ENCODE measurements at regions not wholly inside any gene's neighbourhood (a gene's known extent, or its start where the extent isn't known, plus 50 kb on each side); places are given as distances from the start of the nearest gene placed in this dataset.

- Histone ChIP-seq H4K20me1 (ENCODE audit: low read length) (no peaks in the 10 kb centered on the region), H3K9me2 (replicated peaks; ENCODE audit: low read length) (no peaks in the 10 kb centered on the region), H3K4me1 (ENCODE audit: insufficient read depth, low read length) (no peaks in the 10 kb centered on the region), H3K27me3 (ENCODE audit: low read length) (peaks cover 51% of the 10 kb centered on the region), H3K9ac (ENCODE audit: low read length) (no peak overlapping the region), H3K4me3 (ENCODE audit: low read length) (no peak overlapping the region), H3K4me2 (ENCODE audit: low read length) (no peak overlapping the region), H3F3A (ENCODE audit: low read length, unreplicated experiment) (no peaks in the 10 kb centered on the region), H3K9me3 (ENCODE audit: low read length) (no peaks in the 10 kb centered on the region), H3K79me2 (ENCODE audit: low read length) (no peaks in the 10 kb centered on the region), H3K27ac (ENCODE audit: low read length) (no peak overlapping the region), H3K36me3 (ENCODE audit: low read depth, low read length) (no peaks in the 10 kb centered on the region), H2AFZ (ENCODE audit: low read length) (no peak overlapping the region)
- ATAC-seq (no peak), DNase-seq (no peak)
- ChIA-PET POLR2A (ENCODE audit: unreplicated experiment) (no interaction called here), CTCF (no interaction called here)
- TF ChIP-seq EZH2 (IDR thresholded peaks at IDR 0.05; ENCODE audit: low read length, unreplicated experiment), result no peak
- no peak for TF ChIP-seq CTCF (conservative IDR thresholded peaks at IDR 0.05; ENCODE audit: low read depth, low read length)
- no peak for TF ChIP-seq EZH2phosphoT487 (IDR thresholded peaks at IDR 0.05; ENCODE audit: borderline replicate concordance, low read length)
- BruUV-seq (replicated peaks), result no TSS peak
- intact Hi-C loops (cut with micrococcal nuclease), result no loop called here
These were observed 84.8 kb upstream of the PTPRM start for GRCh38 chr18:7482342-7482741.

- no peak overlapping the region for H3K27ac ChIP-seq (ENCODE audit: low read length)
- H3F3A ChIP-seq (ENCODE audit: low read length, unreplicated experiment), result no peaks in the 10 kb centered on the region
- TF ChIP-seq EZH2phosphoT487 (IDR thresholded peaks at IDR 0.05; ENCODE audit: borderline replicate concordance, low read length) (no peak), CTCF (conservative IDR thresholded peaks at IDR 0.05; ENCODE audit: low read depth, low read length) (no peak), EZH2 (IDR thresholded peaks at IDR 0.05; ENCODE audit: low read length, unreplicated experiment) (no peak)
- H3K9me2 ChIP-seq (replicated peaks; ENCODE audit: low read length), result no peaks in the 10 kb centered on the region
- H3K9ac ChIP-seq (ENCODE audit: low read length), result no peak overlapping the region
- no peak overlapping the region for H2AFZ ChIP-seq (ENCODE audit: low read length)
- no peak overlapping the region for H3K4me2 ChIP-seq (ENCODE audit: low read length)
- no peaks in the 10 kb centered on the region for H3K9me3 ChIP-seq (ENCODE audit: low read length)
- no peak overlapping the region for H3K4me3 ChIP-seq (ENCODE audit: low read length)
- no TSS peak for BruUV-seq (replicated peaks)
- no peaks in the 10 kb centered on the region for H3K4me1 ChIP-seq (ENCODE audit: insufficient read depth, low read length)
- intact Hi-C loops (cut with micrococcal nuclease), result no loop called here
- CTCF ChIA-PET, result no interaction called here
- H3K27me3 ChIP-seq (ENCODE audit: low read length), result peaks cover 67% of the 10 kb centered on the region
- DNase-seq (no peak), ATAC-seq (no peak)
- no peaks in the 10 kb centered on the region for H3K79me2 ChIP-seq (ENCODE audit: low read length)
- H4K20me1 ChIP-seq (ENCODE audit: low read length), result no peaks in the 10 kb centered on the region
- no peaks in the 10 kb centered on the region for H3K36me3 ChIP-seq (ENCODE audit: low read depth, low read length)
- POLR2A ChIA-PET (ENCODE audit: unreplicated experiment), result no interaction called here
These were observed 81.5 kb upstream of the PTPRM start for GRCh38 chr18:7485616-7486015.

- Histone ChIP-seq H3K4me3 (ENCODE audit: low read length) (no peak overlapping the region), H3K9ac (ENCODE audit: low read length) (no peak overlapping the region), H4K20me1 (ENCODE audit: low read length) (no peaks in the 10 kb centered on the region), H3K27ac (ENCODE audit: low read length) (no peak overlapping the region), H3K4me2 (ENCODE audit: low read length) (no peak overlapping the region), H3K79me2 (ENCODE audit: low read length) (no peaks in the 10 kb centered on the region), H3K36me3 (ENCODE audit: low read depth, low read length) (no peaks in the 10 kb centered on the region), H3K27me3 (ENCODE audit: low read length) (peaks cover 59% of the 10 kb centered on the region), H2AFZ (ENCODE audit: low read length) (no peak overlapping the region), H3F3A (ENCODE audit: low read length, unreplicated experiment) (no peaks in the 10 kb centered on the region), H3K9me2 (replicated peaks; ENCODE audit: low read length) (no peaks in the 10 kb centered on the region), H3K4me1 (ENCODE audit: insufficient read depth, low read length) (no peaks in the 10 kb centered on the region), H3K9me3 (ENCODE audit: low read length) (no peaks in the 10 kb centered on the region)
- intact Hi-C loops (cut with micrococcal nuclease), result no loop called here
- ATAC-seq, result no peak
- BruUV-seq (replicated peaks), result no TSS peak
- ChIA-PET CTCF (interaction anchor here (0.6 kb wide), 1 partner anchor 372 kb away, joined by 3 read pairs; no protein-coding TSS in a partner anchor), POLR2A (ENCODE audit: unreplicated experiment) (no interaction called here)
- peak; percentile 10 for DNase-seq
- TF ChIP-seq CTCF (conservative IDR thresholded peaks at IDR 0.05; ENCODE audit: low read depth, low read length), result peak; percentile 27; the same call in 1 of the 2 replicates
- TF ChIP-seq EZH2 (IDR thresholded peaks at IDR 0.05; ENCODE audit: low read length, unreplicated experiment), result no peak
These were observed 78.5 kb upstream of the PTPRM start for GRCh38 chr18:7488571-7488970.
